BJ (cell line): ENCODE measurements at regions not wholly inside any gene's neighbourhood (a gene's known extent, or its start where the extent isn't known, plus 50 kb on each side); places are given as distances from the start of the nearest gene placed in this dataset.

Experiments
- CTCF ChIA-PET: fragments of 350-600 bp; formaldehyde crosslinking; extraction: SDS; loops from one replicate; lab custom pipeline; 2021; ENCODE audit warnings: antibody characterized with exemption, inconsistent platforms; lab: Yijun Ruan, JAX
- POLR2A ChIA-PET: fragments of 300-600 bp; sonication (Branson Sonifier 250); formaldehyde crosslinking; extraction: SDS; loops from one replicate; lab custom pipeline; 2021; ENCODE audit warnings: antibody characterized with exemption; lab: Charles Lee
- DNase-seq: peaks from one replicate; pipeline ENCODE4 v3.0.0-alpha.2; 2011; ENCODE audit warnings: low read depth
- H3K27me3 ChIP-seq: 2 replicates; pipeline ENCODE4 v1.6.0; 2011; ENCODE audit warnings: low read length; ENCODE audit not compliant: control insufficient read depth, insufficient read depth
- H3K36me3 ChIP-seq: 2 replicates; pipeline ENCODE4 v1.5.1; 2011; ENCODE audit warnings: low read length; ENCODE audit not compliant: control insufficient read depth, insufficient read depth
- H3K4me3 ChIP-seq: 2 replicates; pipeline ENCODE4 v1.5.1; 2011; ENCODE audit warnings: low read depth, mild to moderate bottlenecking, control low read depth, low read length
- TF ChIP-seq, protein P1 (sequence below): IDR thresholded peaks from 2 replicates; pipeline ENCODE4 v1.5.1; 2011; ENCODE audit warnings: low read depth, mild to moderate bottlenecking, control low read depth, inconsistent platforms, low read length, moderate library complexity; ENCODE audit not compliant: insufficient read depth

GRCh38 chr2:144854596-144854995 is 334.7 kb upstream of the ZEB2 start:
- TF ChIP-seq, protein P1, sequence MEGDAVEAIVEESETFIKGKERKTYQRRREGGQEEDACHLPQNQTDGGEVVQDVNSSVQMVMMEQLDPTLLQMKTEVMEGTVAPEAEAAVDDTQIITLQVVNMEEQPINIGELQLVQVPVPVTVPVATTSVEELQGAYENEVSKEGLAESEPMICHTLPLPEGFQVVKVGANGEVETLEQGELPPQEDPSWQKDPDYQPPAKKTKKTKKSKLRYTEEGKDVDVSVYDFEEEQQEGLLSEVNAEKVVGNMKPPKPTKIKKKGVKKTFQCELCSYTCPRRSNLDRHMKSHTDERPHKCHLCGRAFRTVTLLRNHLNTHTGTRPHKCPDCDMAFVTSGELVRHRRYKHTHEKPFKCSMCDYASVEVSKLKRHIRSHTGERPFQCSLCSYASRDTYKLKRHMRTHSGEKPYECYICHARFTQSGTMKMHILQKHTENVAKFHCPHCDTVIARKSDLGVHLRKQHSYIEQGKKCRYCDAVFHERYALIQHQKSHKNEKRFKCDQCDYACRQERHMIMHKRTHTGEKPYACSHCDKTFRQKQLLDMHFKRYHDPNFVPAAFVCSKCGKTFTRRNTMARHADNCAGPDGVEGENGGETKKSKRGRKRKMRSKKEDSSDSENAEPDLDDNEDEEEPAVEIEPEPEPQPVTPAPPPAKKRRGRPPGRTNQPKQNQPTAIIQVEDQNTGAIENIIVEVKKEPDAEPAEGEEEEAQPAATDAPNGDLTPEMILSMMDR, result no peak
- DNase-seq, result no peak
- no peaks in the 10 kb centered on the region for H3K36me3 ChIP-seq
- H3K27me3 ChIP-seq, result no peaks in the 10 kb centered on the region
- H3K4me3 ChIP-seq, result no peak overlapping the region
- CTCF ChIA-PET, result no interaction called here
- POLR2A ChIA-PET, result no interaction called here

DNA sequence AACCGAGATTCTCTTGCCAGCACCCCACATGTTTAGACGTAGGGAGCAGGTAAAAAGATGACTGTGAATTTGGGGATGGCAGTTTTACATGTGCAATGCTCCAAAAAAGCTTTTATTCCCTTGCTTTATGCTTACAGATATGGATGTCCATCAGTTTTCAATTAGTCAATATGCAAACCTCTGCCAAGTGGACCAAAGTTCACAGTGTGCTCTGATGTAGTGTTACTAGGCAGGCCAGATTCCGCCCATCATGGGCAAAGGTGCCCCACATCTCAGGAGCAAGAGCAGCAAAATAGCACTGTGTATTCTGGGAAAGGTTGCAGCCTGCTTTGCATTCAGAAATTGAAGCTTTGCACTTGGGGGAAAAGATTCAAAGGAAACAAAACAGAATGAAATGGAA is 329.7 kb upstream of the ZEB2 start:
- DNase-seq, result no peak
- H3K4me3 ChIP-seq, result no peak overlapping the region
- H3K27me3 ChIP-seq, result no peaks in the 10 kb centered on the region
- CTCF ChIA-PET, result no interaction called here
- POLR2A ChIA-PET, result no interaction called here
- no peaks in the 10 kb centered on the region for H3K36me3 ChIP-seq
- TF ChIP-seq, protein P1, result no peak

DNA sequence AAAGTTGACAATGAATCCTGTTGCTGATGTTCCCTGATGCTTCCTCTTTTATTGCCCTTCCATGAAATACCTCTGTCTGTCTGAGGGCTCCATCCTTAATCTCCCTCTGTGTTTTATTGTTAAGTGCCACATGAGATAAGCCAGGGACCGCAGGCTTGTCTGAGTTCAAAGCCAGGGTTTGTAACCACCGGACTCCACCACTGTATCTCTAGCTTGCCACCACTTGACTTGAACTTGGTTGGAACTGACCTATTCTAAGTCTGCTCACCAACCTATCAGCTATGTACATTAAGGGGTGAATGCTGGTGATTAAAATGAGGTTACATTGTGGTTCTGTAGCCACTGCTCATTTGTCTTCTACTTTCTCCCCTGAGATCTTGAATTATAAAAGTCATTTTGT is 328.5 kb upstream of the ZEB2 start:
- no peak for DNase-seq
- Histone ChIP-seq H3K4me3 (no peak overlapping the region), H3K36me3 (no peaks in the 10 kb centered on the region), H3K27me3 (no peaks in the 10 kb centered on the region)
- CTCF ChIA-PET, result interaction anchor here (0.6 to 1.0 kb wide), 2 partner anchors 863 to 1675 kb away, joined by 3 read pairs; no protein-coding TSS in a partner anchor
- TF ChIP-seq, protein P1, result no peak
- POLR2A ChIA-PET, result no interaction called here

DNA sequence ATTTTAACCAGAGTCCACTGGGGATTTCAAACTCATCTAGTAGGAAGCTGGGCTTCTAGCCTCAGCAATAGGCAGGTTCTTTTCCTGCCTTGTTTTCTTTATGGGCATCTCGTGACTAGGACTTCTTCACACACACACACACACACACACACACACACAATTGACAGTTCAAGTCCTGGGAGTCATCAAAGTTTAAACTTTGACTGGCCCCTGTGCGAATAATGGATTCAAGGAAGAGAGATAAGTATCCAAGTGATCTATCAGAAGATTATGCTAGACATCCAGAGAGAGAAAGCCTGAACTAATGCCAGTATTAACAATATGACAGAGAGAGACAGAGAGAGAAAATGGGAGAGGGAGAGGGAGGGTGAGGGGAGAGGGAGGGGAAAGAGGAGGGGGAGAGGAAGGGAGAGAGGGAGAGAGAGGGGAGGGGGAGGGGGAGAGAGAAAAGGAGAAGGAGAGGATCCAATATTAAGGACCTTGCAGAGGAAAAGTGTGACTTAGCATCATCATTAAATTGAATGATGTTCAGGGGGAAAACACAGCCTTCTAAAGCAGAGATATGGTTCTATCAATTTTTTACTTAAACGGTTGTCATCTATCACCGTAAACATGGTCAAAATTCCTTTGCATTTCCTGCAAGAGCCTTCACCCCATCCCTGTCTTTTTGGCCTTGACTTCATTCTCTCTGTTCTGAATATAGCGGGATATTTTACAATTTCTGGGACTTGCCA is 327.6 kb upstream of the ZEB2 start:
- DNase-seq, result no peak
- POLR2A ChIA-PET, result no interaction called here
- Histone ChIP-seq H3K27me3 (no peaks in the 10 kb centered on the region), H3K36me3 (no peaks in the 10 kb centered on the region), H3K4me3 (no peak overlapping the region)
- TF ChIP-seq, protein P1, result no peak
- CTCF ChIA-PET, result interaction anchor here (0.6 kb wide), 1 partner anchor 862 kb away, joined by 3 read pairs; no protein-coding TSS in a partner anchor

- TF ChIP-seq, protein P1, result no peak
- peak; percentile 22 for DNase-seq
- no peaks in the 10 kb centered on the region for H3K36me3 ChIP-seq
- no peak overlapping the region for H3K4me3 ChIP-seq
- no peaks in the 10 kb centered on the region for H3K27me3 ChIP-seq
- CTCF ChIA-PET, result no interaction called here
- POLR2A ChIA-PET, result no interaction called here
Measured at GRCh38 chr2:144836635-144837350, 316.9 kb upstream of the ZEB2 start.
